CD14-positive monocyte (primary cell): ENCODE measurements at regions not wholly inside any gene's neighbourhood (a gene's known extent, or its start where the extent isn't known, plus 50 kb on each side); places are given as distances from the start of the nearest gene placed in this dataset.

Experiments
- DNase-seq, 3 donors: peaks; one replicate each; pipeline ENCODE4 v3.0.0-alpha.2; 2011 to 2022
- H2AFZ ChIP-seq: 2 replicates; pipeline ENCODE4 v1.6.0; 2012; ENCODE audit warnings: mild to moderate bottlenecking, low read depth, low read length, inconsistent platforms; ENCODE audit not compliant: insufficient read depth, poor library complexity, severe bottlenecking
- H3K27ac ChIP-seq, 2 donors: 1 replicate in 1 of 2; 2 replicates in 1 of 2; pipeline ENCODE4 v1.5.1; 2012 to 2013; ENCODE audit warnings: low read length in 2 of 2, control low read depth in 1 of 2, inconsistent platforms in 1 of 2, low read depth in 1 of 2, mild to moderate bottlenecking in 1 of 2
- H3K27me3 ChIP-seq, 2 donors: one replicate each; pipeline versions ENCODE4 v1.6.0 to v1.6.1; 2011 to 2013; ENCODE audit warnings: low read length in 2 of 2; ENCODE audit not compliant: control insufficient read depth in 2 of 2, insufficient read depth in 2 of 2
- H3K36me3 ChIP-seq, 2 donors: replicated peaks in 1 of 2; 1 replicate in 1 of 2; 2 replicates in 1 of 2; pipeline versions ENCODE4 v1.5.1 to v1.6.1; 2012 to 2013; ENCODE audit warnings: low read length in 2 of 2, control low read depth in 1 of 2, inconsistent platforms in 1 of 2, mild to moderate bottlenecking in 1 of 2; ENCODE audit not compliant: insufficient read depth in 2 of 2, control insufficient read depth in 1 of 2
- H3K4me1 ChIP-seq, 2 donors: 1 replicate in 1 of 2; 2 replicates in 1 of 2; pipeline versions ENCODE4 v1.5.1 to v1.6.1; 2012 to 2013; ENCODE audit warnings: low read length in 2 of 2, control low read depth in 1 of 2, inconsistent platforms in 1 of 2, mild to moderate bottlenecking in 1 of 2, moderate library complexity in 1 of 2; ENCODE audit not compliant: insufficient read depth in 2 of 2, control insufficient read depth in 1 of 2
- H3K4me2 ChIP-seq: replicated peaks from 2 replicates; pipeline ENCODE3; 2012; ENCODE audit warnings: low read length, moderate library complexity, mild to moderate bottlenecking; ENCODE audit not compliant: poor library complexity, severe bottlenecking; ENCODE audit errors: extremely low read depth
- H3K4me3 ChIP-seq, 3 experiments: fragments of 200-600 bp in 1 of 3; sonication (generic) in 1 of 3; replicated peaks in 1 of 3; 1 replicate in 2 of 3; 2 replicates in 1 of 3; pipeline ENCODE4 v1.5.1; 2011 to 2013; ENCODE audit warnings: low read length in 3 of 3, mild to moderate bottlenecking in 3 of 3, control low read depth in 2 of 3, low read depth in 2 of 3, inconsistent platforms in 1 of 3, moderate library complexity in 1 of 3
- H3K79me2 ChIP-seq: 2 replicates; pipeline ENCODE4 v1.6.0; 2012; ENCODE audit warnings: mild to moderate bottlenecking, control low read depth, inconsistent platforms, low read length, moderate library complexity; ENCODE audit not compliant: insufficient read depth
- H3K9ac ChIP-seq: 2 replicates; pipeline ENCODE4 v1.6.0; 2017; ENCODE audit warnings: low read length, mild to moderate bottlenecking; ENCODE audit not compliant: insufficient read depth, poor library complexity, severe bottlenecking
- H3K9me3 ChIP-seq, 2 donors: replicated peaks in 1 of 2; 1 replicate in 1 of 2; 2 replicates in 1 of 2; pipeline versions ENCODE4 v1.5.1 to v1.6.1; 2012 to 2013; ENCODE audit warnings: low read length in 2 of 2, control low read depth in 1 of 2; ENCODE audit not compliant: control insufficient read depth in 1 of 2, insufficient read depth in 1 of 2
- H4K20me1 ChIP-seq: 2 replicates; pipeline ENCODE4 v1.6.0; 2012; ENCODE audit warnings: mild to moderate bottlenecking, low read length, control low read depth, moderate library complexity; ENCODE audit not compliant: insufficient read depth
- H3K27ac Mint-ChIP-seq, 7 donors: one replicate each; pipeline ENCODE4 v1.8.0; 2020; ENCODE audit warnings: mild to moderate bottlenecking in 7 of 7, mixed read lengths in 7 of 7, moderate library complexity in 6 of 7, inconsistent platforms in 2 of 7
- H3K27me3 Mint-ChIP-seq, 3 donors: one replicate each; pipeline ENCODE4 v1.8.0; 2021 to 2022; ENCODE audit warnings: low read depth in 3 of 3, mild to moderate bottlenecking in 3 of 3, mixed read lengths in 3 of 3, moderate library complexity in 3 of 3, inconsistent platforms in 1 of 3
- H3K36me3 Mint-ChIP-seq, 2 donors: one replicate each; pipeline ENCODE4 v1.8.0; 2020; ENCODE audit warnings: mixed read lengths in 2 of 2, inconsistent platforms in 1 of 2, mild to moderate bottlenecking in 1 of 2
- H3K4me1 Mint-ChIP-seq: one replicate; pipeline ENCODE4 v1.8.0; 2020; ENCODE audit warnings: mild to moderate bottlenecking, mixed read lengths
- H3K4me3 Mint-ChIP-seq, 2 donors: one replicate each; pipeline ENCODE4 v1.8.0; 2020; ENCODE audit warnings: mild to moderate bottlenecking in 2 of 2, mixed read lengths in 2 of 2, moderate library complexity in 1 of 2
- H3K9me3 Mint-ChIP-seq, 7 donors: one replicate each; pipeline ENCODE4 v1.8.0; 2020 to 2022; ENCODE audit warnings: mixed read lengths in 7 of 7, mild to moderate bottlenecking in 6 of 7, moderate library complexity in 6 of 7, inconsistent platforms in 2 of 7
- WGBS: methylation state at CpG from one replicate; pipeline ENCODE4 v1.1.5; 2013; ENCODE audit warnings: missing lambda C conversion rate; ENCODE audit not compliant: insufficient coverage; 5-methylcytosine and 5-hydroxymethylcytosine counted together
- intact Hi-C, 2 donors: fragments of 100-400 bp; cut with micrococcal nuclease; formaldehyde crosslinking; loops; one replicate each; pipeline versions ENCODE4 v1.15.0 to v1.15.1; 2023
- TF ChIP-seq, protein P1 (sequence below): fragments of 200-600 bp; IDR thresholded peaks from one replicate; pipeline ENCODE4 v1.8.0; 2022; ENCODE audit warnings: antibody characterized with exemption, mild to moderate bottlenecking

DNA sequence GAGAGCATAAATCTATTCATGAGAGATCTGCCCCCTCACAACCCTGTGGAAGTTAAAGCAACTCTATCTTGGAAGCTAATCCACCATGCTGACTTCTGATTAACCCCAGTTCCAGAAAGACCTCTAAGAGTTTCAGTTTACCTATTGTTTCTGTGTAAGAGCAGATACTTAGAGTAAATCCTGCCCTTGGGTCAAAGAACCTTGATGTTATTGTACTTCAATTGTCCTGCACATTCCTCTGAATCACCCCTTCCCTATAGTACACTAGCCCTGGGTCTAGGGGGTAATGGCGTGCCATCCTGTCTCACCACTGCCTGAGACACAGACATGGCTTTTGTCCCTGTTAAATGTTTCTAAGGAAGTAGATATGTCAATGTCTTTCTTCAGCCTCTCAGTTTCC, 138.6 kb downstream of the CAAP1 start:
- H2AFZ ChIP-seq = no peak overlapping the region
- TF ChIP-seq, protein P1, sequence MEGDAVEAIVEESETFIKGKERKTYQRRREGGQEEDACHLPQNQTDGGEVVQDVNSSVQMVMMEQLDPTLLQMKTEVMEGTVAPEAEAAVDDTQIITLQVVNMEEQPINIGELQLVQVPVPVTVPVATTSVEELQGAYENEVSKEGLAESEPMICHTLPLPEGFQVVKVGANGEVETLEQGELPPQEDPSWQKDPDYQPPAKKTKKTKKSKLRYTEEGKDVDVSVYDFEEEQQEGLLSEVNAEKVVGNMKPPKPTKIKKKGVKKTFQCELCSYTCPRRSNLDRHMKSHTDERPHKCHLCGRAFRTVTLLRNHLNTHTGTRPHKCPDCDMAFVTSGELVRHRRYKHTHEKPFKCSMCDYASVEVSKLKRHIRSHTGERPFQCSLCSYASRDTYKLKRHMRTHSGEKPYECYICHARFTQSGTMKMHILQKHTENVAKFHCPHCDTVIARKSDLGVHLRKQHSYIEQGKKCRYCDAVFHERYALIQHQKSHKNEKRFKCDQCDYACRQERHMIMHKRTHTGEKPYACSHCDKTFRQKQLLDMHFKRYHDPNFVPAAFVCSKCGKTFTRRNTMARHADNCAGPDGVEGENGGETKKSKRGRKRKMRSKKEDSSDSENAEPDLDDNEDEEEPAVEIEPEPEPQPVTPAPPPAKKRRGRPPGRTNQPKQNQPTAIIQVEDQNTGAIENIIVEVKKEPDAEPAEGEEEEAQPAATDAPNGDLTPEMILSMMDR = no peak
- no peak overlapping the region for H3K9ac ChIP-seq
- no peak overlapping the region for H3K4me3 Mint-ChIP-seq
- DNase-seq = no peak
- H3K27me3 Mint-ChIP-seq = peaks cover 2 to 3% (median 2%) of the 10 kb centered on the region in 3 donors
- no CpG with 5 or more reads among the region's 1 CpG for WGBS
- no peaks in the 10 kb centered on the region for H3K4me1 Mint-ChIP-seq
- no peaks in the 10 kb centered on the region for H3K27me3 ChIP-seq
- no peaks in the 10 kb centered on the region for H3K36me3 ChIP-seq
- H4K20me1 ChIP-seq = no peaks in the 10 kb centered on the region
- intact Hi-C loops = no loop called here
- no peaks in the 10 kb centered on the region for H3K79me2 ChIP-seq
- no peak overlapping the region for H3K27ac ChIP-seq
- no peaks in the 10 kb centered on the region for H3K36me3 Mint-ChIP-seq
- peaks cover 0 to 2% (median 0%) of the 10 kb centered on the region in 7 donors for H3K9me3 Mint-ChIP-seq
- no peaks in the 10 kb centered on the region for H3K9me3 ChIP-seq
- no peaks in the 10 kb centered on the region for H3K4me1 ChIP-seq
- no peak overlapping the region for H3K27ac Mint-ChIP-seq
- no peak overlapping the region for H3K4me3 ChIP-seq
- no peak overlapping the region for H3K4me2 ChIP-seq

DNA sequence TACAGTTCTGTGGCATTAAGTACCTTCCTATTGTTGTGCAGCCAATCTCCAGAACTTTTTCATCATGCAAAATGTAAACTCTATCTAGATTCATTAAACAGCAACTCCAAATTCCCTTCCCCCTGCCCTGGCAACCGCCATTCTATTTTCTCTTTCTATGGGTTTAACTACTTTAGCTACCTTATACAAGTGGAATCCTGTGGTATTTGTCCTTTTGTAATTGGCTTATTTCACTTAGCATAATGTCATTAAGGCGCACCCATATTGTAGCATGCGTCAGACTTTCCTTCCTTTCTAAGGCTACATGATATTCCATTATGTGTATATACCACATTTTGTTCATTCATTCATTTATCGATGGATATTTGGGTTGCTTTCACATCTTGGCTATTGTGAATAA, 142.4 kb downstream of the CAAP1 start:
- Histone ChIP-seq H3K4me1 (no peaks in the 10 kb centered on the region), H3K27me3 (no peaks in the 10 kb centered on the region), H3K79me2 (no peaks in the 10 kb centered on the region), H3K27ac (no peak overlapping the region), H4K20me1 (no peaks in the 10 kb centered on the region), H3K4me3 (no peak overlapping the region), H2AFZ (no peak overlapping the region), H3K36me3 (no peaks in the 10 kb centered on the region), H3K9me3 (no peaks in the 10 kb centered on the region), H3K4me2 (no peak overlapping the region), H3K9ac (no peak overlapping the region)
- no peak overlapping the region for H3K27ac Mint-ChIP-seq
- TF ChIP-seq, protein P1 = no peak
- H3K27me3 Mint-ChIP-seq = peaks cover 0 to 3% (median 2%) of the 10 kb centered on the region in 3 donors
- H3K4me3 Mint-ChIP-seq = no peak overlapping the region
- no peak for DNase-seq
- H3K4me1 Mint-ChIP-seq = no peaks in the 10 kb centered on the region
- peaks cover 0 to 2% (median 0%) of the 10 kb centered on the region in 7 donors for H3K9me3 Mint-ChIP-seq
- intact Hi-C loops = no loop called here
- WGBS = no CpG with 5 or more reads among the region's 4 CpGs
- no peaks in the 10 kb centered on the region for H3K36me3 Mint-ChIP-seq
